ENCODE measurements at regions not wholly inside any gene's neighbourhood (a gene's known extent, or its start where the extent isn't known, plus 50 kb on each side); places are given as distances from the start of the nearest gene placed in this dataset.
A peak's percentile ranks its signal among the peaks of the same experiment; 100 is the strongest.

- no peak overlapping the region for H3K27ac ChIP-seq
- TF ChIP-seq ZFX (IDR thresholded peaks at IDR 0.05) (no peak), CTCF (conservative IDR thresholded peaks at IDR 0.05) (peak; percentile 95)
These were observed 214.4 kb upstream of the KIAA1217 start for GRCh38 chr10:23994459-23995046.

DNA sequence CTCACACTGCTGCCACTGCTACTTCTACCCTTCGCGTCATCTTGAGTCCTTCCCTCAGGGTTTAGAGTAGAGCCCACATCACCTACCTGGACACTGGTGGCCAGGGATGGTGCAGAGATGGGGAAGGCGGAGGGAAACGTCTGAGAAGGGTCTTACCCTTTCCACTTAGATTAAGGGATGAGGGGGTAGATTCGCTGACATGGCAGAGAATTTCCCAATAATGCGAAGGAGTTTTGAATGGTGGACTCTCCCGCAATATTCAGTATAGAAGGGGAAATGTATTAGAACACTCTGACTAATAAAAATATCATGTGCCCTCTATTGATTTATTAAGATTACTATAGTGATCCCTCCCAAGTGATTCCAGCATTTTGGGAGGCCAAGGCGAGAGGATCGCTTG lies 209.5 kb upstream of the KIAA1217 start:
- TF ChIP-seq ZFX (IDR thresholded peaks at IDR 0.05) (no peak), CTCF (conservative IDR thresholded peaks at IDR 0.05) (no peak)
- H3K27ac ChIP-seq, result no peak overlapping the region

GRCh38 chr10:24000271-24000813 lies 208.6 kb upstream of the KIAA1217 start:
- no peak for TF ChIP-seq CTCF (conservative IDR thresholded peaks at IDR 0.05)
- TF ChIP-seq ZFX (IDR thresholded peaks at IDR 0.05), result no peak
- no peak overlapping the region for H3K27ac ChIP-seq

DNA sequence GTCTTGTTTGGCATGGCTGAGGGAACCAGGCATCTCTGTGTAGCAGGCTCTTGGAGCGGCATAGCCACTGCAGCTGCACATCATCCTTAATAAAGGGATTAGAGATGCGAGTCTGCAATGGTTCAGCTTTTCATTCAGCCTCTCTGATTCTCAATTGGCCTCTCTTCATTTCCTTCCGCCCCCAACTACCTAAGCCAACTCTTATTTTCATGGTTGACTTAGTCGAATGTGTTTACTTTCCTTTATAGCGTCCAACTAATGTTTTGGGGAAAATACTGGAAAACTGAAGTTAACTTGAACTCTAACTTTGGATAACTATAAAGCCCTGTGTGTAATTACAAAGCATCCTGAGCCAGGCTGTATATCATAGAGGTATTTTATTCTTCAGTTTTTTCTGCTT lies 202.2 kb upstream of the KIAA1217 start:
- no peak overlapping the region for H3K27ac ChIP-seq
- no peak for TF ChIP-seq CTCF (conservative IDR thresholded peaks at IDR 0.05)
- TF ChIP-seq ZFX (IDR thresholded peaks at IDR 0.05), result no peak

- no peak for TF ChIP-seq ZFX (IDR thresholded peaks at IDR 0.05)
- no peak overlapping the region for H3K27ac ChIP-seq
These were observed 201.6 kb upstream of the KIAA1217 start for GRCh38 chr10:24007359-24007758.

- TF ChIP-seq CTCF (conservative IDR thresholded peaks at IDR 0.05) (no peak), ZFX (IDR thresholded peaks at IDR 0.05) (no peak)
- H3K27ac ChIP-seq, result no peak overlapping the region
These were observed 200.5 kb upstream of the KIAA1217 start for GRCh38 chr10:24008164-24009091.

DNA sequence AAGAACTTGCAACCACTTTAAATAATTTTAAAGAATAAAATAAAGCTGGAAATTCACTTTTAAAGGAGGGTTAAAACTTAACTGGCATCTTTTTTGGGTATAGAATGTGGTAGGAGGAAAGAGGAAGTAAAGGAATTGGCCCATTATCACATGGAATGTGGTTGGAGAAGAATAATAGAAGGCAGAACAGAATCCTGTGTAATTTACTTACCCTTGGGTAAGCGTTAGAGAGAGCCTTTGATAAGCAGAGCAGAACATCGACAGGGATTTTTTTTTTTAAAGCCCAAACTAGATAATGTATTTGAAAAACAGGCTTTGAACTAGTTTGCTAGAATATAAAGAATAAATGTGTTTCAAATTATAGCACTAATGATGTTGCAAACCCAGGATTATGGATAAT lies 199.8 kb upstream of the KIAA1217 start:
- no peak overlapping the region for H3K27ac ChIP-seq
- no peak for TF ChIP-seq ZFX (IDR thresholded peaks at IDR 0.05)
- TF ChIP-seq CTCF (conservative IDR thresholded peaks at IDR 0.05), result no peak

Measured in C4-2B (cell line).